GM18873 (cell line): ENCODE measurements at regions not wholly inside any gene's neighbourhood (a gene's known extent, or its start where the extent isn't known, plus 50 kb on each side); places are given as distances from the start of the nearest gene placed in this dataset.
"Not testable (repeated sequence)": the region's sequence is repeated elsewhere in the genome, so short reads cannot be mapped to it uniquely, and the experiment has no call there.

Experiments used
- ATAC-seq: cut with Tn5 transposase; IDR thresholded peaks from one replicate; pipeline ENCODE4 v1.9.1; 2021; ENCODE audit warnings: mild to moderate bottlenecking, moderate library complexity, moderate number of reproducible peaks; ENCODE audit not compliant: unreplicated experiment, low FRiP score

- ATAC-seq: no peak
These were observed 247.1 kb downstream of the C11orf87 start for GRCh38 chr11:109668973-109669634.

DNA sequence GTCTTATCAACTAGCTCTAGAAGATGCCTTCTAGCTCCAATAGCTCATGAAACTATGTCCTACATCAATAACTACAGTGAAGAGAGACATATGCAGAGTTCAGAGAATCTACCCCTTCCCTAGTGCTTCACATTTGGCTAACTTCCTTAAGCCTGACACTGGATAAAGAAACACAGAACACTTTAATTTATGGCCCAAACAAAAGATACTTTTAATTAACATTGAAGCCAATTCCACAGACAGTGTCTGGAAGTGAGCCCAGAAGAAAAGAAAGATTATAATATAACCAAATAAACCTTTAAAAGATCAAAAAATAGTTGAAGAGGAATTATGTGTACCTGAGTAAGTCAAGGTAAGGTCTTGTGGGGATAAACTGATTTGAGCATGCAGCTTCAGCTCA lies 255.2 kb downstream of the C11orf87 start:
- no peak for ATAC-seq

DNA sequence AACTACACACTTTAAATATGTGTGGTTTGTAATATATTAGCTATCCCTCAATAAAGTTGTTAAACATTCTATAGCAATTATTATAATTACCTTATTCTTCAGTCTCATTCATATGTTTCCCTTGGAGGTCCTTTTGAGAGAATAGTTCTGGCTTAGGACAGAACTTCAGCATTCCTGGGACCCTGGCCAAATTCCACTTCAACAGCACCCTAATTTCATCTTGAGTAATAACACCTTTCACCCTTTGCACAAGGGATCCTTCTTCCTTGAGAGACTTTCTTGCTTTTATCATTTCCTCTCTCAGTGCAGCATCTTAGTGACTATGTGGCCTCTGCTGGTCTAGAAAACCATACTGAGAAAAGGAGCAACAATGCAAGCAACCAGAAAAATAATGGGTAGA lies 255.9 kb downstream of the C11orf87 start:
- no peak for ATAC-seq

- ATAC-seq: no peak
These were observed 258.1 kb downstream of the C11orf87 start for GRCh38 chr11:109680127-109680526.

GRCh38 chr11:109682788-109683187 lies 260.8 kb downstream of the C11orf87 start:
- ATAC-seq: not testable (repeated sequence)

GRCh38 chr11:109695696-109696095 lies 273.7 kb downstream of the C11orf87 start:
- ATAC-seq: no peak

DNA sequence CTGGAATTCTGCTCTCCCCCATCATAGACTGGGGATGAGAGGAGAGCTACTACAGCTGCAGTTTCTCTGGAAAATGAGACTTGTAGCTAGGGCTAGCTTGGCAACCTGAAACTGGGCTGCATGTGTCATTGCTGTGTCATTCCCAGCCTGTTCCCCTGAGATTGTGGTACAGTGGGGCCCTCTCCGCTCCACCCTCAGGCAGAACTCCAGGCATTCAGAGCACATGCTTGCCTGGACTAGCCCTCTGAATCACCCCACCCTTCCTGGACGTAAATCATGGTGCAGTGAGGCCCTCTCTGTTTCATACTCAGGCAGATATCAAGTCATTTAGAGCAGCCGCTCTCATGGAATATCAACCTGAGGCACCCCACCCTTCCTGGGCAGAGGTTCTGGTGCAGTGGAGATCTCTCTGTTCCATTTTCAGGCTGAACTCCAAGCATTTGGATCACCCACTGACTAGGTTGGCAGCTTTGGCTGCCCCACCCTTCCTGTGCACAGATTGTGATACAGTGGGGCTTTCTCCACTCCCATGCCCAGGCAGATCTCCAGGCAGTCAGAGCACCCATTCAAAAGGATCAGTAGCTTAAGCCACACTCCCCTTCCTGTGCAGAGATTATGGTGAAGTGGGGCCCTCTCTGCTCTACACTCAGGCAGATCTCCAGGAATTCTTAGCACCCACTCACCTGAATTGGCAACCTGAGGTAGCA lies 274.4 kb downstream of the C11orf87 start:
- ATAC-seq: no peak

- peak; percentile 69 for ATAC-seq
These were observed 275.3 kb downstream of the C11orf87 start for GRCh38 chr11:109697140-109697843.

DNA sequence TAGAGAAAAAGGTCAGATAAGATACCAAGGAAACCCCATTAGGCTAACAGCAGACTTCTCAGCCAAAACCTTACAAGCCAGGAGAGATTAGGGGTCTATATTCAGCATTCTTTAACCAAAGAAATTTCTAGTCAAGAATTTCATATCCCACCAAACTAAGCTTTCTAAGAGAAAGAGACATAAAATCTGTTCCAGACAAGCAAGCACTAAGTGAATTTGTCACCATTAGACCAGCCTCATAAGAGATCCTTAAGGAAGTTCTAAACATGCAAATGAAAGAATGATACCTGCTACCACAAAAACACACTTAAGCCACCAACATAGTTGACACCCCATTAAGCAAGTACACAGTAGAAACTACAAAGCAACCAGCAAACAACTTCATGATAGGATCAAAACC lies 276.2 kb downstream of the C11orf87 start:
- no peak for ATAC-seq

DNA sequence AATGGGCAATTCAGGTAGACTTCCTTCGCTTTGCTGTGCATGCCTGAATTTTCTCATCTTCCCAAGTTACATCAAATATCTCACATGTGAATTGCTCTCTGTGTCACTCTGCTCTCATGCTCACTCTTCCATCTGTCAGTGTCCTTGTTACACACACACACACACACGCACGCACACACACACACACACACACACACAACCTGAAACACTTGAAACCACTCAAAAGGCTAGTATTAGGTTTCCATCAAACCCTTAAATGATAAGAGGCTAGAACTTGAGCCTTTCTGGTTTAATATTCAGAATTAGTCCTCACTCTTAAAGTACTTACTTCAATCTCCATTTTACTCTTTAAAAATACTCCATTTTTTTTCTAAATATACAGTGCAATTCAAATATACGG lies 282.4 kb downstream of the C11orf87 start:
- ATAC-seq: no peak

DNA sequence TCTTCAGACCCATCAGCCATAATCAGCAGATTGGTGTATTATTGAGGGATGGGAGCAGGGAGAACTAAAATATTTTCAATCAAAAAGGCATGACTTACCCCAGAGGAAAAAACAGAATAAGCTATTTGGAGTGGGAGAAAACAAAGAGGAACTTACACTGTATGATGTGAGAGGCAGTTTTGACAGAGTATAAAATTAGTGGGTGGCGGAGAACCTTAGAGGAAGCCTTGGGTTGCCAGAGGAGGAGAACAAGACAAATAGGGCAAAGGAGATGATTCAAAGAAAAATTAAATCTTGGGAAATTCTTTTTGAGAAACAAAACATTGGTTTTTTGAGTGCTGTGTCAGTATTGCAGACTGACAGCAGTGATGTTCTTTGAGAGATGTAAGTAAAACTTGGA lies 285.0 kb downstream of the C11orf87 start:
- no peak for ATAC-seq

DNA sequence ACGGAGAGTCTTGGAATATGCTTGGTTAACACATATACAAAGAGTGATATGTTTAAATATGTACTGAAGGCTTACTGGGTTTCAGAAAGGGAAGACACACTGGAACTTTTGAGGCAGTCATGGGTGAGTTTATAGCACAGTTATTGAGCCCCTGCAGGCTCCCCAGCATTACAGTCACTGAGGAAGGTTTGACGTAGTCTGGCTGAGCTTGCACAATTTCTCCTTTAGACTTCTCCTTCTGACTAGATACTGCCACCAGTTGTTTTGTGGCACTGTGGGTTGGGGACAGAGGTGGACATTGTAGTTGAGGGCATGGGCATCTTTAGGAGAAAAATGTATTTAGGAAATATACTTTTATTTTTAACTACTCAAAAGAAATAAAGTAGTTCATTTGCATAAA lies 285.4 kb downstream of the C11orf87 start:
- ATAC-seq: no peak

DNA sequence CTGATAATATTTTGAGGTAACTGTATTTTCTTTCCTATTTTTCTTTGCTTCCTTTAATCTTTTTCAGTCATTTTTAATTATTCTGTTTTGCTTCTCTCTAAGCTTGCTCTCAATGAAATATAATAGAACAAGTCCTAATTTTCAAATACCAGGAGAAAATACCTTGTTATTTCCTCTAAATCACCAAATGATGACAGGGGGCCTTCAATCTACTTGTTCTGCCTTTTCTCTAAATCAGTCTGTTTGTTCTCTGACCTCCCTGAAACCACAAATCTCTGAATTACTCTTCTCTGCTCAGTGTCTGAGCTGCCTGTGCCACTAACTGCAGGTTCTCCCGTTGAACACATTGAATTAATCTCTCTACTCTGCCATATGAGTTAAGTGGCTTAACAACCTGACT lies 286.2 kb downstream of the C11orf87 start:
- no peak for ATAC-seq

- not testable (repeated sequence) for ATAC-seq
These were observed 292.5 kb downstream of the C11orf87 start for GRCh38 chr11:109714444-109714843.

DNA sequence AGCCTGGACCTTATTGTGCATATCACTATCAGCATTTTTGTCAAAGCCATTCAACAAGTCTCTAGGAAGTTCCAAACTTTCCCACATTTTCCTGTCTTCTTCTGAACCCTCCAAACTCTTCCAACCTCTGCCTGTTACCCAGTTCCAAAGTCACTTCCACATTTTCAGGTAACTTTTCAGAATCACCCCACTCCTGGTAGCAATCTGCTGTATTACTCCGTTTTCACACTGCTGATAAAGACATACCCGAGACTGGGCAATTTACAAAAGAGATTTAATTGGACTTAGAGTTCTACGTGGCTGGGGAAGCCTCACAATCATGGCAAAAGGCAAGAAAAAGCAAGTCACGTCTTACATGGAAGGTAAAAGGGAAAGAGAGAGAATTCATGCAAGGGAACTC lies 293.4 kb downstream of the C11orf87 start:
- ATAC-seq: not testable (repeated sequence)

DNA sequence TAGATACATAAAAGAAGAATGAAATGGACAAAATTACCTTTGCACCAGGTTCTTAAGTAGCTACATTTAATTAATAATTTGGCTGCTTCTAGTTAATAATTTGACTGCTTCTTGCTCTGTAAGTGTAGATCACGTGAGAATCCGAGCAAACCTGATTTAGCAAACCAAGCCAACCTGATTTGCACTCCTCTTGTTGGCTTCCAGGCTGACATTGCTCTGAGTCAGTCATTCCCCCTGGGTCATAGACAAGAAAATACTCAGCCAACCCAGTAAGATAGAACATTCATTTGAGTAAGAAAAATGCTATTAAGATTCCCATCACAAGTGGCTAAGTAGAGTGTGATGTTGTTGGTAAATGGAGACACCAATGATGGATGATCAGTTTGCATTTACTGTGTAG lies 304.1 kb downstream of the C11orf87 start:
- ATAC-seq: no peak

GRCh38 chr11:109728056-109728455 lies 306.1 kb downstream of the C11orf87 start:
- no peak for ATAC-seq

GRCh38 chr11:109729761-109730160 lies 307.8 kb downstream of the C11orf87 start:
- ATAC-seq: no peak

DNA sequence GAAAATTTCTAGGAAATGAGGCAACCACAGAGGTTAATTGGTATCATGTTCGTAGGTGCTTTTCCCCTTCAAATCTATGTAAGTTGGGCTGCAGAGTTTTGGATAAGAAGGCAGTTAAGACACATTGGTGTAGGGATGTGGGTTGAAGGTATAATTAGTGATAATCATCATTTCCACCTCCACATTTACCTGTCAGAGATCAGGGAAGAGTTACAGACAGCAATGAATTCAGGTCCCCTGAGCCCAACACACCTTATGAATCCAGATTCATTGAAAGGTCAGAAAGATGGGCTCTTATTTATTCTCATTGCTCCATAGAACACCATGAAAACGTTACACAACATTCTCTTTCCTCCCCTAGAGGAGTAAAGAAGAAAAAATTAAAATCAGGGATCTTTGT lies 308.7 kb downstream of the C11orf87 start:
- ATAC-seq: no peak

GRCh38 chr11:109731451-109731850 lies 309.5 kb downstream of the C11orf87 start:
- no peak for ATAC-seq

- ATAC-seq: no peak
These were observed 311.3 kb downstream of the C11orf87 start for GRCh38 chr11:109733245-109733644.

GRCh38 chr11:109734566-109734965 lies 312.6 kb downstream of the C11orf87 start:
- no peak for ATAC-seq
